ENCODE measurements at regions not wholly inside any gene's neighbourhood (a gene's known extent, or its start where the extent isn't known, plus 50 kb on each side); places are given as distances from the start of the nearest gene placed in this dataset.

DNA sequence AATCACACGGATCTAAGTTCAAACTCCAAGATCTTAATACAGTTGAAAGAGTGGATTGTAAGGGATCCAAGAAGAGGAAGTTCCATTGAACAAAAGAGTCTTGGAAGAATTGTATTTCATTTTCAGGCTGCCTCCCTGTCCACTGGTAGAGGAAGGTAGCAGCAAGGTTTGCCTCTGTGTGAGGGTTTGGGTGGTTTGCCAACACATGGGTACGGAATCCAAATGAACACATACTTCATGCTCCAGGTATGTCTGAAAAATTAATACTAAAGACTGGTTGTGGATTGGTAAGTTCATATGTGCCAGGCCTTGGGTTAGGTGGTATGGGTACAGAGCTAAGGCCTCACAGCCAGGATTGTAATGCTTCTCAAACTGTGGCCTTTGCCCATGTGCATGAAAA is 523.6 kb upstream of the BOD1L1 start:
- TF ChIP-seq EZH2 (IDR thresholded peaks at IDR 0.05; ENCODE audit: low read length): no peak
- TF ChIP-seq, protein P1, sequence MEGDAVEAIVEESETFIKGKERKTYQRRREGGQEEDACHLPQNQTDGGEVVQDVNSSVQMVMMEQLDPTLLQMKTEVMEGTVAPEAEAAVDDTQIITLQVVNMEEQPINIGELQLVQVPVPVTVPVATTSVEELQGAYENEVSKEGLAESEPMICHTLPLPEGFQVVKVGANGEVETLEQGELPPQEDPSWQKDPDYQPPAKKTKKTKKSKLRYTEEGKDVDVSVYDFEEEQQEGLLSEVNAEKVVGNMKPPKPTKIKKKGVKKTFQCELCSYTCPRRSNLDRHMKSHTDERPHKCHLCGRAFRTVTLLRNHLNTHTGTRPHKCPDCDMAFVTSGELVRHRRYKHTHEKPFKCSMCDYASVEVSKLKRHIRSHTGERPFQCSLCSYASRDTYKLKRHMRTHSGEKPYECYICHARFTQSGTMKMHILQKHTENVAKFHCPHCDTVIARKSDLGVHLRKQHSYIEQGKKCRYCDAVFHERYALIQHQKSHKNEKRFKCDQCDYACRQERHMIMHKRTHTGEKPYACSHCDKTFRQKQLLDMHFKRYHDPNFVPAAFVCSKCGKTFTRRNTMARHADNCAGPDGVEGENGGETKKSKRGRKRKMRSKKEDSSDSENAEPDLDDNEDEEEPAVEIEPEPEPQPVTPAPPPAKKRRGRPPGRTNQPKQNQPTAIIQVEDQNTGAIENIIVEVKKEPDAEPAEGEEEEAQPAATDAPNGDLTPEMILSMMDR (optimal IDR thresholded peaks at IDR 0.05 in 1 of 3, IDR thresholded peaks at IDR 0.05 in 1 of 3, conservative IDR thresholded peaks at IDR 0.05 in 1 of 3; ENCODE audit: extremely low read depth in 1 of 3, insufficient read depth in 2 of 3, low read length in 3 of 3): no peak
